HepG2 (cell line): ENCODE measurements at regions not wholly inside any gene's neighbourhood (a gene's known extent, or its start where the extent isn't known, plus 50 kb on each side); places are given as distances from the start of the nearest gene placed in this dataset.

Experiments
- ATAC-seq: fragments of 200-7000 bp; cut with Tn5 transposase; 3 replicates; pipeline ENCODE4 v1.9.1; 2020; ENCODE audit warnings: mild to moderate bottlenecking, moderate library complexity
- BruUV-seq: library from RNA; stranded (reverse); fragments of 400-500 nt; replicated peaks from 2 replicates; lab custom pipeline; 2021; lab: Mats Ljungman, UMichigan
- CTCF ChIA-PET: fragments of 300-600 bp; formaldehyde crosslinking; extraction: SDS; loops from one replicate; lab custom pipeline; 2021; ENCODE audit warnings: low total read pairs, inconsistent platforms, low intra/inter-chr PET ratio; lab: Yijun Ruan, JAX
- POLR2A ChIA-PET: fragments of 350-600 bp; sonication (Branson Sonifier 250); formaldehyde crosslinking; loops from one replicate; lab custom pipeline; 2020; ENCODE audit warnings: antibody characterized with exemption, inconsistent platforms; lab: Yijun Ruan, JAX
- DNase-seq: peaks from one replicate; pipeline ENCODE4 v3.0.0-alpha.2; 2015; ENCODE audit warnings: low spot score
- FAIRE-seq: peaks from 3 replicates; lab custom pipeline; 2011; peaks lifted over from hg19 to GRCh38; lab: Jason Lieb, UNC
- H2AFZ ChIP-seq: one replicate; pipeline ENCODE4 v1.6.1; 2011; ENCODE audit warnings: low read length, inconsistent platforms
- H3K27ac ChIP-seq: fragments of 300-600 bp; 3 replicates; pipeline ENCODE4 v1.8.0; 2011; ENCODE audit warnings: mixed run types, mild to moderate bottlenecking, mixed read lengths, low read length, inconsistent platforms; ENCODE audit not compliant: insufficient read depth; ENCODE audit errors: extremely low read length
- H3K27me3 ChIP-seq, 2 experiments: fragments of 200-600 bp in 1 of 2; 2 replicates in 1 of 2; 3 replicates in 1 of 2; pipeline versions ENCODE4 v1.6.0 to v1.8.0; 2011; ENCODE audit warnings: low read length in 2 of 2, mild to moderate bottlenecking in 2 of 2, moderate library complexity in 2 of 2, inconsistent platforms in 1 of 2; ENCODE audit not compliant: insufficient read depth in 2 of 2, control insufficient read depth in 1 of 2
- H3K36me3 ChIP-seq, 2 experiments: fragments of 200-600 bp in 1 of 2; replicated peaks in 1 of 2; 2 replicates in 1 of 2; 3 replicates in 1 of 2; pipeline versions ENCODE4 v1.5.1 to v1.8.0; 2011; ENCODE audit warnings: low read length in 2 of 2, inconsistent platforms in 1 of 2; ENCODE audit not compliant: insufficient read depth in 2 of 2, control insufficient read depth in 1 of 2
- H3K4me1 ChIP-seq: 2 replicates; pipeline ENCODE4 v1.5.1; 2012; ENCODE audit warnings: low read length, inconsistent platforms; ENCODE audit not compliant: insufficient read depth
- H3K4me2 ChIP-seq: 2 replicates; pipeline ENCODE4 v1.6.0; 2011; ENCODE audit warnings: low read depth, low read length, inconsistent platforms
- H3K4me3 ChIP-seq, 3 experiments: fragments of 200-600 bp in 1 of 3; sonication (generic), shearing (Covaris generic) in 1 of 3; replicated peaks in 1 of 3; 2 replicates each; pipeline ENCODE4 v1.5.1; 2011 to 2016; ENCODE audit warnings: low read length in 3 of 3, inconsistent platforms in 2 of 3, low read depth in 2 of 3, mild to moderate bottlenecking in 2 of 3, control low read depth in 1 of 3, mixed read lengths in 1 of 3; ENCODE audit not compliant: insufficient read depth in 1 of 3
- H3K79me2 ChIP-seq: one replicate; pipeline ENCODE4 v1.6.1; 2011; ENCODE audit warnings: low read length, inconsistent platforms; ENCODE audit not compliant: insufficient read depth
- H3K9ac ChIP-seq: 2 replicates; pipeline ENCODE4 v1.6.0; 2011; ENCODE audit warnings: mild to moderate bottlenecking, low read depth, low read length, inconsistent platforms; ENCODE audit not compliant: insufficient read depth
- H3K9me3 ChIP-seq: 2 replicates; pipeline ENCODE4 v1.5.1; 2012; ENCODE audit warnings: mild to moderate bottlenecking, low read length
- H4K20me1 ChIP-seq: 2 replicates; pipeline ENCODE4 v1.6.0; 2011; ENCODE audit warnings: inconsistent platforms, mild to moderate bottlenecking, low read length, moderate library complexity; ENCODE audit not compliant: insufficient read depth
- CHD2 ChIP-seq: IDR thresholded peaks from 2 replicates; pipeline ENCODE4 v1.6.1; 2011; ENCODE audit warnings: low read depth, low read length, improper control_type of control experiment
- PCBP1 ChIP-seq: fragments of 200-400 bp; formaldehyde crosslinking; IDR thresholded peaks from 2 replicates; pipeline ENCODE4 v1.6.1; 2017; ENCODE audit warnings: mild to moderate bottlenecking, low read depth, low read length, borderline replicate concordance
- PLRG1 ChIP-seq: fragments of 450-650 bp; conservative IDR thresholded peaks from 2 replicates; pipeline ENCODE4 v1.6.1; 2016
- RAD21 ChIP-seq: fragments of 450-650 bp; formaldehyde crosslinking; IDR thresholded peaks from 2 replicates; pipeline ENCODE4 v1.5.0; 2020; ENCODE audit warnings: mild to moderate bottlenecking
- ZBTB21 ChIP-seq: sonication (generic); formaldehyde crosslinking; IDR thresholded peaks from 2 replicates; pipeline ENCODE4 v1.4.0; 2020; ENCODE audit warnings: missing genetic modification reagents
- ZFP36L1 ChIP-seq: sonication (generic); formaldehyde crosslinking; IDR thresholded peaks from 2 replicates; pipeline ENCODE4 v1.8.0; 2022; ENCODE audit warnings: mild to moderate bottlenecking, missing genetic modification reagents, moderate library complexity
- ZNF547 ChIP-seq: sonication (generic); formaldehyde crosslinking; IDR thresholded peaks from 2 replicates; pipeline ENCODE4 v1.5.1; 2020; ENCODE audit warnings: mild to moderate bottlenecking, missing genetic modification reagents
- ZNF562 ChIP-seq: sonication (generic); formaldehyde crosslinking; IDR thresholded peaks from 2 replicates; pipeline ENCODE4 v1.8.0; 2022; ENCODE audit warnings: missing genetic modification reagents, borderline replicate concordance
- ZNF775 ChIP-seq: sonication (generic); formaldehyde crosslinking; IDR thresholded peaks from 2 replicates; pipeline ENCODE4 v1.4.0; 2020; ENCODE audit warnings: missing genetic modification reagents, mild to moderate bottlenecking, moderate library complexity, borderline replicate concordance
- WGBS: methylation state at CpG from one replicate; pipeline ENCODE4 v1.1.6; 2017; ENCODE audit warnings: low lambda C conversion rate; 5-methylcytosine and 5-hydroxymethylcytosine counted together
- in situ Hi-C: cut with HindIII; loops from 2 replicates; pipeline ENCODE4 v1.10.0; 2017; ENCODE audit warnings: low pct_unique_long_range_greater_than_20kb; ENCODE audit not compliant: extremely low pct_ligation_motif_present
- intact Hi-C: fragments of 100-400 bp; cut with micrococcal nuclease; formaldehyde crosslinking; loops from one replicate; pipeline ENCODE4 v1.10.0; 2022; ENCODE audit not compliant: unreplicated experiment
- TF ChIP-seq, protein P1 (sequence below): sonication (generic); formaldehyde crosslinking; IDR thresholded peaks from 2 replicates; pipeline ENCODE4 v1.4.0; 2020; ENCODE audit warnings: missing genetic modification reagents
- TF ChIP-seq, protein P2 (sequence below): sonication (generic); formaldehyde crosslinking; IDR thresholded peaks from 2 replicates; pipeline ENCODE4 v1.4.0; 2020; ENCODE audit warnings: mild to moderate bottlenecking, missing genetic modification reagents
- TF ChIP-seq, protein P3 (sequence below): sonication (generic); formaldehyde crosslinking; conservative IDR thresholded peaks from 2 replicates; pipeline ENCODE4 v1.8.1; 2023; ENCODE audit warnings: missing genetic modification reagents
- TF ChIP-seq, protein P4 (sequence below): sonication (generic); formaldehyde crosslinking; IDR thresholded peaks from 2 replicates; pipeline ENCODE4 v1.4.0; 2020; ENCODE audit warnings: mild to moderate bottlenecking, missing genetic modification reagents
- TF ChIP-seq, protein P5 (sequence below): sonication (generic); IDR thresholded peaks from 2 replicates; pipeline ENCODE4 v1.6.1; 2016; ENCODE audit warnings: low read depth, borderline replicate concordance

DNA sequence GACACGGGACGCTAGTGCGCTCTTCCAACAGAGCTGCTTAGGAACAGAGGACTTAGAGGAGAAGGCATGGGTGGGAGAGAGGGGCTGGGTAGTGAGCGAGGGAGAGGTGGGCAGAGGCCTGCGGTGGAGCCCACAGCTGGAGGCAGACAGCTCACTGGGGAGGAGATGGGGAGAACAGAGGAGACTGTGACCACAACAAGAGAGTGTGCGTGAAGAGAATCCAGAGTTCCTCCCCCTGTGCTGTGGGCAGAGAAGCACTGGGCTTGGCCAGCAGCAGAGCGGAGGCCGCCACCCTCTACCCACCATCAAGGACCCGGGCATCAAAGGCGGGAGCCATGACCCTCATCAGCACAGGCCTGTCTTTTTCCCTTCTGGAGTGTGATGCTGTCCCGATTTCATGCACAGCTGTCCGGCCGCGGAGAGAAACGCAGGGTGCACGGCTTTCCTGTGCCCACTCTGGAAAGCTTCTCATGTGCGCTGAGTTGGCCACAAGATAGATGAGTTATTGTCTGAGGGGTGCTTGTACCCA is 228.3 kb upstream of the IRX4 start:
- no peaks in the 10 kb centered on the region for H4K20me1 ChIP-seq
- no TSS peak for BruUV-seq
- no peak for ATAC-seq
- TF ChIP-seq ZBTB21 (CRISPR knock-in tag) (no peak), ZNF775 (CRISPR knock-in tag) (no peak), ZFP36L1 (no peak), ZNF547 (CRISPR knock-in tag) (no peak), PCBP1 (no peak), RAD21 (CRISPR knock-in tag) (no peak), CHD2 (no peak), ZNF562 (CRISPR knock-in tag) (no peak), PLRG1 (no peak)
- TF ChIP-seq, protein P1, sequence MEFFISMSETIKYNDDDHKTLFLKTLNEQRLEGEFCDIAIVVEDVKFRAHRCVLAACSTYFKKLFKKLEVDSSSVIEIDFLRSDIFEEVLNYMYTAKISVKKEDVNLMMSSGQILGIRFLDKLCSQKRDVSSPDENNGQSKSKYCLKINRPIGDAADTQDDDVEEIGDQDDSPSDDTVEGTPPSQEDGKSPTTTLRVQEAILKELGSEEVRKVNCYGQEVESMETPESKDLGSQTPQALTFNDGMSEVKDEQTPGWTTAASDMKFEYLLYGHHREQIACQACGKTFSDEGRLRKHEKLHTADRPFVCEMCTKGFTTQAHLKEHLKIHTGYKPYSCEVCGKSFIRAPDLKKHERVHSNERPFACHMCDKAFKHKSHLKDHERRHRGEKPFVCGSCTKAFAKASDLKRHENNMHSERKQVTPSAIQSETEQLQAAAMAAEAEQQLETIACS (CRISPR knock-in tag): no peak
- TF ChIP-seq, protein P2, sequence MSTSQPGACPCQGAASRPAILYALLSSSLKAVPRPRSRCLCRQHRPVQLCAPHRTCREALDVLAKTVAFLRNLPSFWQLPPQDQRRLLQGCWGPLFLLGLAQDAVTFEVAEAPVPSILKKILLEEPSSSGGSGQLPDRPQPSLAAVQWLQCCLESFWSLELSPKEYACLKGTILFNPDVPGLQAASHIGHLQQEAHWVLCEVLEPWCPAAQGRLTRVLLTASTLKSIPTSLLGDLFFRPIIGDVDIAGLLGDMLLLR (CRISPR knock-in tag): no peak
- TF ChIP-seq, protein P3, sequence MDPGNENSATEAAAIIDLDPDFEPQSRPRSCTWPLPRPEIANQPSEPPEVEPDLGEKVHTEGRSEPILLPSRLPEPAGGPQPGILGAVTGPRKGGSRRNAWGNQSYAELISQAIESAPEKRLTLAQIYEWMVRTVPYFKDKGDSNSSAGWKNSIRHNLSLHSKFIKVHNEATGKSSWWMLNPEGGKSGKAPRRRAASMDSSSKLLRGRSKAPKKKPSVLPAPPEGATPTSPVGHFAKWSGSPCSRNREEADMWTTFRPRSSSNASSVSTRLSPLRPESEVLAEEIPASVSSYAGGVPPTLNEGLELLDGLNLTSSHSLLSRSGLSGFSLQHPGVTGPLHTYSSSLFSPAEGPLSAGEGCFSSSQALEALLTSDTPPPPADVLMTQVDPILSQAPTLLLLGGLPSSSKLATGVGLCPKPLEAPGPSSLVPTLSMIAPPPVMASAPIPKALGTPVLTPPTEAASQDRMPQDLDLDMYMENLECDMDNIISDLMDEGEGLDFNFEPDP (CRISPR knock-in tag): no peak
- TF ChIP-seq, protein P4, sequence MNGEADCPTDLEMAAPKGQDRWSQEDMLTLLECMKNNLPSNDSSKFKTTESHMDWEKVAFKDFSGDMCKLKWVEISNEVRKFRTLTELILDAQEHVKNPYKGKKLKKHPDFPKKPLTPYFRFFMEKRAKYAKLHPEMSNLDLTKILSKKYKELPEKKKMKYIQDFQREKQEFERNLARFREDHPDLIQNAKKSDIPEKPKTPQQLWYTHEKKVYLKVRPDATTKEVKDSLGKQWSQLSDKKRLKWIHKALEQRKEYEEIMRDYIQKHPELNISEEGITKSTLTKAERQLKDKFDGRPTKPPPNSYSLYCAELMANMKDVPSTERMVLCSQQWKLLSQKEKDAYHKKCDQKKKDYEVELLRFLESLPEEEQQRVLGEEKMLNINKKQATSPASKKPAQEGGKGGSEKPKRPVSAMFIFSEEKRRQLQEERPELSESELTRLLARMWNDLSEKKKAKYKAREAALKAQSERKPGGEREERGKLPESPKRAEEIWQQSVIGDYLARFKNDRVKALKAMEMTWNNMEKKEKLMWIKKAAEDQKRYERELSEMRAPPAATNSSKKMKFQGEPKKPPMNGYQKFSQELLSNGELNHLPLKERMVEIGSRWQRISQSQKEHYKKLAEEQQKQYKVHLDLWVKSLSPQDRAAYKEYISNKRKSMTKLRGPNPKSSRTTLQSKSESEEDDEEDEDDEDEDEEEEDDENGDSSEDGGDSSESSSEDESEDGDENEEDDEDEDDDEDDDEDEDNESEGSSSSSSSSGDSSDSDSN (CRISPR knock-in tag): no peak
- TF ChIP-seq, protein P5, sequence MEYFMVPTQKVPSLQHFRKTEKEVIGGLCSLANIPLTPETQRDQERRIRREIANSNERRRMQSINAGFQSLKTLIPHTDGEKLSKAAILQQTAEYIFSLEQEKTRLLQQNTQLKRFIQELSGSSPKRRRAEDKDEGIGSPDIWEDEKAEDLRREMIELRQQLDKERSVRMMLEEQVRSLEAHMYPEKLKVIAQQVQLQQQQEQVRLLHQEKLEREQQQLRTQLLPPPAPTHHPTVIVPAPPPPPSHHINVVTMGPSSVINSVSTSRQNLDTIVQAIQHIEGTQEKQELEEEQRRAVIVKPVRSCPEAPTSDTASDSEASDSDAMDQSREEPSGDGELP: no peak
- TF ChIP-seq, all 625 proteins: peak for 0
- in situ Hi-C loops (no loop called here), intact Hi-C loops (no loop called here)
- whole genome bisulfite sequencing: 64% methylated on average over 7 of the region's 17 CpGs
- Histone ChIP-seq H3K27me3 (peaks cover 0 to 10% of the 10 kb centered on the region in 2 experiments; a peak in 3 of 5 replicates), H3K4me1 (no peaks in the 10 kb centered on the region), H3K36me3 (no peaks in the 10 kb centered on the region), H3K79me2 (no peaks in the 10 kb centered on the region), H3K9ac (no peak overlapping the region), H3K9me3 (no peaks in the 10 kb centered on the region), H3K4me3 (no peak overlapping the region), H2AFZ (no peak overlapping the region), H3K4me2 (no peak overlapping the region), H3K27ac (no peak overlapping the region)
- FAIRE-seq (no peak), DNase-seq (no peak)
- ChIA-PET CTCF (no interaction called here), POLR2A (no interaction called here)
